ENCODE measurements at regions not wholly inside any gene's neighbourhood (a gene's known extent, or its start where the extent isn't known, plus 50 kb on each side); places are given as distances from the start of the nearest gene placed in this dataset.
"Not testable (repeated sequence)": the region's sequence is repeated elsewhere in the genome, so short reads cannot be mapped to it uniquely, and the experiment has no call there.

DNA sequence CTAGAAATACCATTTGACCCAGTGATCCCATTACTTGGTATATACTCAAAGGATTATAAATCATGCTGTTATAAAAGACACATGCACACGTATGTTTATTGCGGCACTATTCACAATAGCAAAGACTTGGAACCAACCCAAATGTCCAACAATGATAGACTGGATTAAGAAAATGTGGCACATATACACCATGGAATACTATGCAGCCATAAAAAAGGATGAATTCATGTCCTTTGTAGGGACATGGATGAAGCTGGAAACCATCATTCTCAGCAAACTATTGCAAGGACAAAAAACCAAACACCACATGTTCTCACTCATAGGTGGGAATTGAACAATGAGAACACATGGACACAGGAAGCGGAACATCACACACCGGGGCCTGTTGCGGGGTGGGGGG is 131.5 kb downstream of the ZFAND4 start:
- H3K9ac ChIP-seq (ENCODE audit: low read length), result not testable (repeated sequence)

GRCh38 chr10:45540589-45540988 is 132.0 kb downstream of the ZFAND4 start:
- not testable (repeated sequence) for H3K79me2 ChIP-seq (replicated peaks; ENCODE audit: insufficient read depth, low read length); H3K27ac ChIP-seq (ENCODE audit: low read length); H3F3A ChIP-seq (ENCODE audit: insufficient read depth, low read length, poor library complexity, severe bottlenecking); H3K9me3 ChIP-seq (ENCODE audit: low read length); H3K4me3 ChIP-seq (ENCODE audit: low read length); H4K20me1 ChIP-seq (ENCODE audit: insufficient read depth); H3K4me2 ChIP-seq (ENCODE audit: low read length); H3K9ac ChIP-seq (ENCODE audit: low read length); H3K27me3 ChIP-seq (ENCODE audit: insufficient read depth, low read depth, low read length); H2AFZ ChIP-seq (ENCODE audit: low read depth, low read length); H3K36me3 ChIP-seq (ENCODE audit: insufficient read depth, low read length); H3K9me2 ChIP-seq (ENCODE audit: insufficient read depth, low read length)

More for the DNA sequence above, 131.5 kb downstream of the ZFAND4 start:
- not testable (repeated sequence) for H3K4me2 ChIP-seq (ENCODE audit: low read length); H3K27me3 ChIP-seq (ENCODE audit: insufficient read depth, low read depth, low read length); H4K20me1 ChIP-seq (ENCODE audit: insufficient read depth); H3K4me3 ChIP-seq (ENCODE audit: low read length); H3K36me3 ChIP-seq (ENCODE audit: insufficient read depth, low read length); H3K79me2 ChIP-seq (replicated peaks; ENCODE audit: insufficient read depth, low read length); H3F3A ChIP-seq (ENCODE audit: insufficient read depth, low read length, poor library complexity, severe bottlenecking); H3K9me2 ChIP-seq (ENCODE audit: insufficient read depth, low read length); H2AFZ ChIP-seq (ENCODE audit: low read depth, low read length); H3K9me3 ChIP-seq (ENCODE audit: low read length); H3K27ac ChIP-seq (ENCODE audit: low read length)

DNA sequence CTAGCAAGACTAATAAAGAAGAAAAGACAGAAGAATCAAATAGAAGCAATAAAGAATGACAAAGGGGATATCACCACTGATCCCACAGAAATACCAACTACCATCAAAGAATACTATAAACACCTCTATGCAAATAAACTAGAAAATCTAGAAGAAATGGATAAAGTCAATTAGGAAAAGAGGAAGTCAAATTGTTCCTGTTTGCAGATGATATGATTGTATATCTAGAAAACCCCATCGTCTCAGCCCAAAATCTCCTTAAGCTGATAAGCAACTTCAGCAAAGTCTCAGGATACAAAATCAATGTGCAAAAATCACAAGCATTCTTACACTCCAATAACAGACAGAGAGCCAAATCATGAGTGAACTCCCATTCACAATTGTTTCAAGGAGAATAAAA is 133.0 kb downstream of the ZFAND4 start:
- H3K36me3 ChIP-seq (ENCODE audit: insufficient read depth, low read length); H4K20me1 ChIP-seq (ENCODE audit: insufficient read depth); H2AFZ ChIP-seq (ENCODE audit: low read depth, low read length); H3K9me2 ChIP-seq (ENCODE audit: insufficient read depth, low read length); H3K27ac ChIP-seq (ENCODE audit: low read length); H3K4me2 ChIP-seq (ENCODE audit: low read length); H3K27me3 ChIP-seq (ENCODE audit: insufficient read depth, low read depth, low read length); H3K9me3 ChIP-seq (ENCODE audit: low read length); H3K4me3 ChIP-seq (ENCODE audit: low read length); H3K79me2 ChIP-seq (replicated peaks; ENCODE audit: insufficient read depth, low read length); H3F3A ChIP-seq (ENCODE audit: insufficient read depth, low read length, poor library complexity, severe bottlenecking); H3K9ac ChIP-seq (ENCODE audit: low read length): not testable (repeated sequence)

- no peaks in the 10 kb centered on the region for H4K20me1 ChIP-seq (ENCODE audit: insufficient read depth)
- H2AFZ ChIP-seq (ENCODE audit: low read depth, low read length), result no peak overlapping the region
- no peak for TF ChIP-seq SMC3 (conservative IDR thresholded peaks at IDR 0.05; ENCODE audit: poor library complexity)
- no peak for TF ChIP-seq POLR2AphosphoS5 (IDR thresholded peaks at IDR 0.05)
- TF ChIP-seq MXI1 (conservative IDR thresholded peaks at IDR 0.05; ENCODE audit: poor library complexity, severe bottlenecking), result no peak
- TF ChIP-seq, protein P1, sequence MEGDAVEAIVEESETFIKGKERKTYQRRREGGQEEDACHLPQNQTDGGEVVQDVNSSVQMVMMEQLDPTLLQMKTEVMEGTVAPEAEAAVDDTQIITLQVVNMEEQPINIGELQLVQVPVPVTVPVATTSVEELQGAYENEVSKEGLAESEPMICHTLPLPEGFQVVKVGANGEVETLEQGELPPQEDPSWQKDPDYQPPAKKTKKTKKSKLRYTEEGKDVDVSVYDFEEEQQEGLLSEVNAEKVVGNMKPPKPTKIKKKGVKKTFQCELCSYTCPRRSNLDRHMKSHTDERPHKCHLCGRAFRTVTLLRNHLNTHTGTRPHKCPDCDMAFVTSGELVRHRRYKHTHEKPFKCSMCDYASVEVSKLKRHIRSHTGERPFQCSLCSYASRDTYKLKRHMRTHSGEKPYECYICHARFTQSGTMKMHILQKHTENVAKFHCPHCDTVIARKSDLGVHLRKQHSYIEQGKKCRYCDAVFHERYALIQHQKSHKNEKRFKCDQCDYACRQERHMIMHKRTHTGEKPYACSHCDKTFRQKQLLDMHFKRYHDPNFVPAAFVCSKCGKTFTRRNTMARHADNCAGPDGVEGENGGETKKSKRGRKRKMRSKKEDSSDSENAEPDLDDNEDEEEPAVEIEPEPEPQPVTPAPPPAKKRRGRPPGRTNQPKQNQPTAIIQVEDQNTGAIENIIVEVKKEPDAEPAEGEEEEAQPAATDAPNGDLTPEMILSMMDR (IDR thresholded peaks at IDR 0.05; ENCODE audit: poor library complexity, severe bottlenecking), result no peak
- no peak for TF ChIP-seq REST (IDR thresholded peaks at IDR 0.05; ENCODE audit: borderline replicate concordance)
- no peak for TF ChIP-seq EP300 (conservative IDR thresholded peaks at IDR 0.05; ENCODE audit: poor library complexity, severe bottlenecking)
- TF ChIP-seq RAD21 (conservative IDR thresholded peaks at IDR 0.05), result no peak
- no peaks in the 10 kb centered on the region for H3K9me3 ChIP-seq (ENCODE audit: low read length)
- no peak overlapping the region for H3K9ac ChIP-seq (ENCODE audit: low read length)
- H3F3A ChIP-seq (ENCODE audit: insufficient read depth, low read length, poor library complexity, severe bottlenecking), result no peaks in the 10 kb centered on the region
- no peaks in the 10 kb centered on the region for H3K9me2 ChIP-seq (ENCODE audit: insufficient read depth, low read length)
- H3K4me3 ChIP-seq (ENCODE audit: low read length), result no peak overlapping the region
- H3K27ac ChIP-seq (ENCODE audit: low read length), result no peak overlapping the region
- no peaks in the 10 kb centered on the region for H3K36me3 ChIP-seq (ENCODE audit: insufficient read depth, low read length)
- no peak overlapping the region for H3K4me2 ChIP-seq (ENCODE audit: low read length)
- no peaks in the 10 kb centered on the region for H3K27me3 ChIP-seq (ENCODE audit: insufficient read depth, low read depth, low read length)
- peaks cover 4% of the 10 kb centered on the region for H3K79me2 ChIP-seq (replicated peaks; ENCODE audit: insufficient read depth, low read length)
These were observed 138.0 kb downstream of the ZFAND4 start for GRCh38 chr10:45534572-45534971.
